Lower leg skin (tissue), 3 donors: ENCODE measurements at regions not wholly inside any gene's neighbourhood (a gene's known extent, or its start where the extent isn't known, plus 50 kb on each side); places are given as distances from the start of the nearest gene placed in this dataset.

Source experiments
- CTCF ChIP-seq, 3 donors: fragments of 450-650 bp; IDR thresholded peaks; one replicate each; pipeline ENCODE4 v1.5.1; 2016; ENCODE audit warnings: antibody characterized with exemption in 3 of 3, mild to moderate bottlenecking in 3 of 3, moderate library complexity in 2 of 3
- POLR2A ChIP-seq, 2 donors: fragments of 450-650 bp; IDR thresholded peaks; one replicate each; pipeline ENCODE4 v1.6.1; 2016 to 2017; ENCODE audit warnings: antibody characterized with exemption in 2 of 2, mild to moderate bottlenecking in 1 of 2, moderate library complexity in 1 of 2

- TF ChIP-seq CTCF (IDR thresholded peaks at IDR 0.05), result no peak
- no peak for TF ChIP-seq POLR2A (IDR thresholded peaks at IDR 0.05)
These were observed 106.9 kb downstream of the GATA6 start for GRCh38 chr18:22276334-22276713.
